Body of pancreas (tissue), 4 donors: ENCODE measurements at regions not wholly inside any gene's neighbourhood (a gene's known extent, or its start where the extent isn't known, plus 50 kb on each side); places are given as distances from the start of the nearest gene placed in this dataset.

ENCODE experiments used
- ATAC-seq: fragments of 150-250 bp; one replicate; pipeline ENCODE4 v1.9.1; 2016
- DNase-seq, 4 donors: peaks; one replicate each; pipeline ENCODE4 v3.0.0-alpha.2; 2019
- H3K27ac ChIP-seq, 4 donors: fragments of 200-600 bp; sonication (generic); 1 replicate in 3 of 4; 2 replicates in 1 of 4; pipeline versions ENCODE4 v1.5.1 to v1.6.1; 2016 to 2019; ENCODE audit warnings: mild to moderate bottlenecking in 1 of 4, mixed read lengths in 1 of 4, moderate library complexity in 1 of 4
- H3K27me3 ChIP-seq, 2 donors: fragments of 200-600 bp; sonication (generic); one replicate each; pipeline ENCODE4 v1.6.0; 2016; ENCODE audit warnings: mild to moderate bottlenecking in 1 of 2
- H3K36me3 ChIP-seq, 2 donors: fragments of 200-600 bp; sonication (generic); replicated peaks in 1 of 2; 2 replicates each; pipeline ENCODE4 v1.5.1; 2016; ENCODE audit warnings: low read depth in 2 of 2; ENCODE audit not compliant: insufficient read depth in 1 of 2
- H3K4me1 ChIP-seq: fragments of 200-600 bp; sonication (generic); one replicate; pipeline ENCODE4 v1.6.0; 2016
- H3K4me3 ChIP-seq, 2 donors: fragments of 200-600 bp; sonication (generic); 1 replicate in 1 of 2; 2 replicates in 1 of 2; pipeline ENCODE4 v1.5.1; 2016 to 2019
- H3K9me3 ChIP-seq, 3 donors: fragments of 200-600 bp; sonication (generic); 1 replicate in 2 of 3; 2 replicates in 1 of 3; pipeline ENCODE4 v1.5.1; 2016
- CTCF ChIP-seq, 7 experiments: fragments of 450-650 bp in 4 of 7; fragments of 200-600 bp in 3 of 7; sonication (generic) in 3 of 7; IDR thresholded peaks; one replicate each; pipeline ENCODE4 v1.5.1; 2016 to 2019; ENCODE audit warnings: antibody characterized with exemption in 7 of 7
- POLR2A ChIP-seq, 3 donors: fragments of 450-650 bp; IDR thresholded peaks; one replicate each; pipeline ENCODE4 v1.6.1; 2016; ENCODE audit warnings: antibody characterized with exemption in 3 of 3, mild to moderate bottlenecking in 2 of 3
- WGBS, 2 donors: methylation state at CpG; one replicate each; pipeline ENCODE4 v1.1.5; 2017; 5-methylcytosine and 5-hydroxymethylcytosine counted together
- intact Hi-C: fragments of 100-400 bp; cut with DNase I; formaldehyde crosslinking; loops from one replicate; pipeline ENCODE4 v1.15.1; 2023

- no peaks in the 10 kb centered on the region for H3K36me3 ChIP-seq
- H3K4me3 ChIP-seq, result no peak overlapping the region
- H3K27me3 ChIP-seq, result no peaks in the 10 kb centered on the region
- intact Hi-C loops, result no loop called here
- no peaks in the 10 kb centered on the region for H3K9me3 ChIP-seq
- H3K27ac ChIP-seq, result no peak overlapping the region
- DNase-seq (no peak), ATAC-seq (no peak)
- WGBS, 2 donors, result 85 to 94% methylated on average over 3 of the region's 3 CpGs
- peaks cover 20% of the 10 kb centered on the region for H3K4me1 ChIP-seq
- TF ChIP-seq CTCF (IDR thresholded peaks at IDR 0.05), result no peak
- TF ChIP-seq POLR2A (IDR thresholded peaks at IDR 0.05), result no peak
Observed at GRCh38 chr5:91277840-91278239, 105.3 kb downstream of the ARRDC3 start.

GRCh38 chr5:91277093-91277626, 106.0 kb downstream of the ARRDC3 start:
- 48 to 58% methylated on average over 5 of the region's 5 CpGs for WGBS, 2 donors

GRCh38 chr5:91272858-91273257, 110.3 kb downstream of the ARRDC3 start:
- Histone ChIP-seq H3K9me3 (no peaks in the 10 kb centered on the region), H3K27me3 (no peaks in the 10 kb centered on the region), H3K27ac (no peak overlapping the region), H3K4me3 (no peak overlapping the region), H3K36me3 (no peaks in the 10 kb centered on the region), H3K4me1 (no peaks in the 10 kb centered on the region)
- no peak for ATAC-seq
- 52 to 59% methylated on average over 2 of the region's 2 CpGs for WGBS, 2 donors
- intact Hi-C loops, result no loop called here
- no peak for DNase-seq
- TF ChIP-seq CTCF (IDR thresholded peaks at IDR 0.05) (no peak), POLR2A (IDR thresholded peaks at IDR 0.05) (no peak)

More at GRCh38 chr5:91277093-91277626, 106.0 kb downstream of the ARRDC3 start:
- Histone ChIP-seq H3K36me3 (no peaks in the 10 kb centered on the region), H3K27me3 (no peaks in the 10 kb centered on the region), H3K9me3 (no peaks in the 10 kb centered on the region), H3K4me1 (peaks cover 20% of the 10 kb centered on the region), H3K27ac (no peak overlapping the region), H3K4me3 (no peak overlapping the region)
- ATAC-seq, result no peak
- DNase-seq, result no peak
- TF ChIP-seq POLR2A (IDR thresholded peaks at IDR 0.05), result no peak
- TF ChIP-seq CTCF (IDR thresholded peaks at IDR 0.05), result no peak
- intact Hi-C loops, result no loop called here

- ATAC-seq (no peak), DNase-seq (no peak)
- no peaks in the 10 kb centered on the region for H3K9me3 ChIP-seq
- H3K36me3 ChIP-seq, result no peaks in the 10 kb centered on the region
- H3K27ac ChIP-seq, result no peak overlapping the region
- no peak overlapping the region for H3K4me3 ChIP-seq
- H3K4me1 ChIP-seq, result no peaks in the 10 kb centered on the region
- intact Hi-C loops, result no loop called here
- H3K27me3 ChIP-seq, result no peaks in the 10 kb centered on the region
- TF ChIP-seq CTCF (IDR thresholded peaks at IDR 0.05) (no peak), POLR2A (IDR thresholded peaks at IDR 0.05) (no peak)
Observed at GRCh38 chr5:91271999-91272398, 111.1 kb downstream of the ARRDC3 start.

GRCh38 chr5:91269198-91269597, 113.9 kb downstream of the ARRDC3 start:
- TF ChIP-seq CTCF (IDR thresholded peaks at IDR 0.05) (no peak), POLR2A (IDR thresholded peaks at IDR 0.05) (no peak)
- WGBS, 2 donors, result 81 to 90% methylated on average over 3 of the region's 3 CpGs
- ATAC-seq, result no peak
- intact Hi-C loops, result no loop called here
- H3K36me3 ChIP-seq, result no peaks in the 10 kb centered on the region
- no peak overlapping the region for H3K4me3 ChIP-seq
- no peaks in the 10 kb centered on the region for H3K27me3 ChIP-seq
- H3K9me3 ChIP-seq, result no peaks in the 10 kb centered on the region
- H3K27ac ChIP-seq, result no peak overlapping the region
- no peak for DNase-seq
- H3K4me1 ChIP-seq, result peaks cover 17% of the 10 kb centered on the region
